Body of pancreas (tissue), 4 donors: ENCODE measurements at regions not wholly inside any gene's neighbourhood (a gene's known extent, or its start where the extent isn't known, plus 50 kb on each side); places are given as distances from the start of the nearest gene placed in this dataset.

Source experiments
- ATAC-seq: fragments of 150-250 bp; one replicate; pipeline ENCODE4 v1.9.1; 2016
- DNase-seq, 4 donors: peaks; one replicate each; pipeline ENCODE4 v3.0.0-alpha.2; 2019
- H3K27ac ChIP-seq, 4 donors: fragments of 200-600 bp; sonication (generic); 1 replicate in 3 of 4; 2 replicates in 1 of 4; pipeline versions ENCODE4 v1.5.1 to v1.6.1; 2016 to 2019; ENCODE audit warnings: mild to moderate bottlenecking in 1 of 4, mixed read lengths in 1 of 4, moderate library complexity in 1 of 4
- H3K27me3 ChIP-seq, 2 donors: fragments of 200-600 bp; sonication (generic); one replicate each; pipeline ENCODE4 v1.6.0; 2016; ENCODE audit warnings: mild to moderate bottlenecking in 1 of 2
- H3K36me3 ChIP-seq, 2 donors: fragments of 200-600 bp; sonication (generic); replicated peaks in 1 of 2; 2 replicates each; pipeline ENCODE4 v1.5.1; 2016; ENCODE audit warnings: low read depth in 2 of 2; ENCODE audit not compliant: insufficient read depth in 1 of 2
- H3K4me1 ChIP-seq: fragments of 200-600 bp; sonication (generic); one replicate; pipeline ENCODE4 v1.6.0; 2016
- H3K4me3 ChIP-seq, 2 donors: fragments of 200-600 bp; sonication (generic); 1 replicate in 1 of 2; 2 replicates in 1 of 2; pipeline ENCODE4 v1.5.1; 2016 to 2019
- H3K9me3 ChIP-seq, 3 donors: fragments of 200-600 bp; sonication (generic); 1 replicate in 2 of 3; 2 replicates in 1 of 3; pipeline ENCODE4 v1.5.1; 2016
- POLR2A ChIP-seq, 3 donors: fragments of 450-650 bp; IDR thresholded peaks; one replicate each; pipeline ENCODE4 v1.6.1; 2016; ENCODE audit warnings: antibody characterized with exemption in 3 of 3, mild to moderate bottlenecking in 2 of 3
- WGBS, 2 donors: methylation state at CpG; one replicate each; pipeline ENCODE4 v1.1.5; 2017; 5-methylcytosine and 5-hydroxymethylcytosine counted together
- intact Hi-C: fragments of 100-400 bp; cut with DNase I; formaldehyde crosslinking; loops from one replicate; pipeline ENCODE4 v1.15.1; 2023
- TF ChIP-seq, protein P1 (sequence below), 7 experiments: fragments of 450-650 bp in 4 of 7; fragments of 200-600 bp in 3 of 7; sonication (generic) in 3 of 7; IDR thresholded peaks; one replicate each; pipeline ENCODE4 v1.5.1; 2016 to 2019; ENCODE audit warnings: antibody characterized with exemption in 7 of 7

DNA sequence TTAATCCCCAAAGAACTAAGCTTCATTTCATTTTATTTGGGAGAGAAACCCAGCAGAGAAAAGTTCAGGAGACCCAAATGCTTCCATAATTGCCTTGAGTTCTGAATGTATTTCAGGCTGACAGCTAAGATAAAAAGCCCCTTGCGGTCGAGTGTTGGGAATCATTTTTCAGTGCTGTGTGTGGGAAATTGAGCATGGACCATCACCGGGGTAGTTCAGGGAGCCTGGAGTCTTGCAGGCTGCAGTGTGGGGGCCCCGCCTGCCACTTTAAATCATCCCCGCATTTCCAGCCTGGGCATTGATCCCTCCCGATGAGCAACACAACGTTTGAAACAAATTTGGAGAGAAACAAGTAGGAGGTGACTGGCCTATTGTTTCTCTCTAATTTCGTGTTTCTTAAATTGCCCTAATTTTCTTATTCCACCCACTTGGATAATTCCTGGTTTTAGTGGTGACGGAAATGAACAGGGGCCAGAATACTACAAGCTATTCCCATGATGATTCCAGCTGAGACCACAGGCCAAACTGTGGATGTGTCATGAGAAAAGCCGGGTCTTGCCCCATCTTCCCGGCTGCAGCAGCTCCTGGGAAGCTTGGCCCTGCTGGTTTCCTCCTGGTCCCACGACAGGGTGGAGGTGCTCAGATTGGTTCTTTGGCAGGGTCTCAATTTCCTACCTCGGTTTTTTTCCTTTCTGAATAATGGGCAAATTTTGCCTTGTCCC, 75.1 kb downstream of the FOXL1 start:
- no peaks in the 10 kb centered on the region for H3K27me3 ChIP-seq
- no peaks in the 10 kb centered on the region for H3K9me3 ChIP-seq
- 49 to 54% methylated on average over 13 of the region's 13 CpGs for WGBS, 2 donors
- intact Hi-C loops, result no loop called here
- TF ChIP-seq POLR2A (IDR thresholded peaks at IDR 0.05), result no peak
- TF ChIP-seq, protein P1, sequence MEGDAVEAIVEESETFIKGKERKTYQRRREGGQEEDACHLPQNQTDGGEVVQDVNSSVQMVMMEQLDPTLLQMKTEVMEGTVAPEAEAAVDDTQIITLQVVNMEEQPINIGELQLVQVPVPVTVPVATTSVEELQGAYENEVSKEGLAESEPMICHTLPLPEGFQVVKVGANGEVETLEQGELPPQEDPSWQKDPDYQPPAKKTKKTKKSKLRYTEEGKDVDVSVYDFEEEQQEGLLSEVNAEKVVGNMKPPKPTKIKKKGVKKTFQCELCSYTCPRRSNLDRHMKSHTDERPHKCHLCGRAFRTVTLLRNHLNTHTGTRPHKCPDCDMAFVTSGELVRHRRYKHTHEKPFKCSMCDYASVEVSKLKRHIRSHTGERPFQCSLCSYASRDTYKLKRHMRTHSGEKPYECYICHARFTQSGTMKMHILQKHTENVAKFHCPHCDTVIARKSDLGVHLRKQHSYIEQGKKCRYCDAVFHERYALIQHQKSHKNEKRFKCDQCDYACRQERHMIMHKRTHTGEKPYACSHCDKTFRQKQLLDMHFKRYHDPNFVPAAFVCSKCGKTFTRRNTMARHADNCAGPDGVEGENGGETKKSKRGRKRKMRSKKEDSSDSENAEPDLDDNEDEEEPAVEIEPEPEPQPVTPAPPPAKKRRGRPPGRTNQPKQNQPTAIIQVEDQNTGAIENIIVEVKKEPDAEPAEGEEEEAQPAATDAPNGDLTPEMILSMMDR (IDR thresholded peaks at IDR 0.05), result no peak
- DNase-seq, result no peak
- no peak overlapping the region for H3K27ac ChIP-seq
- no peak for ATAC-seq
- H3K4me3 ChIP-seq, result no peak overlapping the region
- H3K36me3 ChIP-seq, result no peaks in the 10 kb centered on the region
- no peaks in the 10 kb centered on the region for H3K4me1 ChIP-seq

DNA sequence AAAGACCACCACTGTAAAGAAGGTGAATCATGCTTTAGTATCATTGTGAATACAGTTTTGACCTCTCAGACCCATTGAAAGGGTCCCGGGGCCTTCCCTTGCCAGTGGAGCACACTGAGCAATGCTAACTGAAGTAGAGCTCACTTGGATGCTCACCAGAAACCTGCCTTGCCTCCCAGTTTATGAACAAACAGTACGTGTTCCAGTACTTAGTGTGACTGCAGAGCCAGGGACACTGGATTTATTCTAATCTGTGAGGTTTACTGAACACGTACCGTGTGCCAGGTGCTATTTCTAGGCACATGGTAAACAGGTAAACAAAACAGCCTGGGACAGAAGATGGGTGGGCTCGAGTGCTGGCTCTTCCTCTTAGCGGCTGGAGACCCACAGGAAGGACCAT, 79.6 kb downstream of the FOXL1 start:
- no peak for DNase-seq
- no peaks in the 10 kb centered on the region for H3K4me1 ChIP-seq
- intact Hi-C loops, result no loop called here
- no peak overlapping the region for H3K4me3 ChIP-seq
- H3K36me3 ChIP-seq, result no peaks in the 10 kb centered on the region
- no peaks in the 10 kb centered on the region for H3K27me3 ChIP-seq
- TF ChIP-seq, protein P1 (IDR thresholded peaks at IDR 0.05), result no peak
- TF ChIP-seq POLR2A (IDR thresholded peaks at IDR 0.05), result no peak
- WGBS, 2 donors, result 47 to 56% methylated on average over 6 of the region's 6 CpGs
- no peaks in the 10 kb centered on the region for H3K9me3 ChIP-seq
- no peak overlapping the region for H3K27ac ChIP-seq
- ATAC-seq, result no peak

DNA sequence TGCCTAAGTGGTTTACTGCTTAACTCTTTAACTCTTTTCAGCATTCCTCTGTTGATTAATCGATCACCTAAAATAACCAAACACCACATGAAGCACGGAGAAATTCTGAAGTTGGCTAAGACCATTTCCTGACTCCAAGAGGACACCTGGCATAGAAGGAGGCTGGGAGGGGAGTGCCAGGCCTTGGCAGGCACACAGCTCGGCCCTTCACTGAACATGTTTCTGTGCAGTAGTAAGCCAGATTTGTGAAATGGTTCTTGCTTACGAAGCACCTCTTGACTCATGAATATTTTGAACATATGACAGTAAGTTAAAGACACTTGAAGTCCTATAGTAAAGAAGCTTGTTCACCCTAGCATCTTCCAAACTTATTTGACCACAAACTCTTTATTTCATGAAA, 82.3 kb downstream of the FOXL1 start:
- intact Hi-C loops, result no loop called here
- H3K4me1 ChIP-seq, result no peaks in the 10 kb centered on the region
- no peaks in the 10 kb centered on the region for H3K27me3 ChIP-seq
- no peaks in the 10 kb centered on the region for H3K9me3 ChIP-seq
- TF ChIP-seq, protein P1 (IDR thresholded peaks at IDR 0.05), result no peak
- TF ChIP-seq POLR2A (IDR thresholded peaks at IDR 0.05), result no peak
- no peak overlapping the region for H3K27ac ChIP-seq
- ATAC-seq (no peak), DNase-seq (no peak)
- WGBS, 2 donors, result 49 to 67% methylated on average over 4 of the region's 4 CpGs
- no peaks in the 10 kb centered on the region for H3K36me3 ChIP-seq
- H3K4me3 ChIP-seq, result no peak overlapping the region

DNA sequence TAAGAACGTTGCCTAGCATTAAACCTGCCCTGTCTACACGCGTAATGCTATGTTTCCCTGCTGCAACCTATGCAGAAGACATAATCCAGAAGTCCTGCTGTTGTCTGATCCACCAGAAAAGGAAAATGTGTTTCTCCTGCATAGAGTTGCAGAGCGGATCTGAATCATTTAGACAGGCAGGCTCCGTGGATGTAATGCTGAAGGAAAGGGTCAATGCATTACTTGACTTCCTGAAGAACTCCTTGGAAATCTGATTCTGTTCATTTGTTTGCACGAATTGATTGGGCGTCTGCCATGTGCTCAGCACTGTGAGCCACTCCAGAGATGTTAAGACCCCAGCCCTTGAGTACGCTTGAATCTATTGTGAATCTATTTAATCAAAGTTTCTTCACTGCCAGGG, 83.4 kb downstream of the FOXL1 start:
- Histone ChIP-seq H3K27ac (no peak overlapping the region), H3K4me1 (no peaks in the 10 kb centered on the region), H3K4me3 (no peak overlapping the region), H3K9me3 (no peaks in the 10 kb centered on the region), H3K27me3 (no peaks in the 10 kb centered on the region), H3K36me3 (no peaks in the 10 kb centered on the region)
- intact Hi-C loops, result no loop called here
- 34 to 43% methylated on average over 8 of the region's 8 CpGs for WGBS, 2 donors
- DNase-seq (no peak), ATAC-seq (no peak)
- no peak for TF ChIP-seq POLR2A (IDR thresholded peaks at IDR 0.05)
- TF ChIP-seq, protein P1 (IDR thresholded peaks at IDR 0.05), result no peak

DNA sequence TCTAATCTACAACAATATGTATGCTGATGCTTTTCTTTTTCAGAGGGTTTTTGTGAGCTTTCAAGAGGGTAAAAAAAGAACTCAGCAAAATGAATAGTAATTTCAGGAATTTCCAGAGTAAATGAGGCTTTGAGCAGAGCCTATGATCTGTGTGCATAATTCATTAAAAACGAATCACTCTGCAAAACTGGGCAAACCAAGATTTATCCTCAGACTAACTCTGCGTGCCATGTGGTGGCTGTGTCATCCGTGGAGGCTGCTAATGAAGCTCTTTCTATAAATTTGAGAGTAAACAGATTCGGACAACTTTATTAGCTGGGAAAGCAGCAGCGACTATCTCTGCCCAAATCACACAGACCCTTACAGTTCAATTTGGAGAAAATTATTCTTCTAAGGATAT, 83.8 kb downstream of the FOXL1 start:
- no peaks in the 10 kb centered on the region for H3K27me3 ChIP-seq
- 27 to 31% methylated on average over 5 of the region's 5 CpGs for WGBS, 2 donors
- DNase-seq (no peak), ATAC-seq (no peak)
- no peaks in the 10 kb centered on the region for H3K4me1 ChIP-seq
- H3K27ac ChIP-seq, result no peak overlapping the region
- H3K36me3 ChIP-seq, result no peaks in the 10 kb centered on the region
- H3K4me3 ChIP-seq, result no peak overlapping the region
- H3K9me3 ChIP-seq, result no peaks in the 10 kb centered on the region
- intact Hi-C loops, result no loop called here
- no peak for TF ChIP-seq POLR2A (IDR thresholded peaks at IDR 0.05)
- TF ChIP-seq, protein P1 (IDR thresholded peaks at IDR 0.05), result no peak
